ENCODE measurements at regions not wholly inside any gene's neighbourhood (a gene's known extent, or its start where the extent isn't known, plus 50 kb on each side); places are given as distances from the start of the nearest gene placed in this dataset.

GRCh38 chr11:130624971-130625544 lies 176.6 kb downstream of the ADAMTS15 start:
- Histone ChIP-seq H3K36me3 (ENCODE audit: control insufficient read depth, insufficient read depth, low read length) (no peaks in the 10 kb centered on the region), H3K9me3 (ENCODE audit: control insufficient read depth, insufficient read depth, low read depth, low read length) (no peaks in the 10 kb centered on the region), H3K4me3 (ENCODE audit: low read depth in 2 of 2, low read length in 2 of 2) (no peak overlapping the region), H3K27me3 (ENCODE audit: control insufficient read depth, insufficient read depth, low read length) (no peaks in the 10 kb centered on the region), H3K27ac (ENCODE audit: low read length) (peak overlapping the region; percentile 64; the same call in 1 of the 2 replicates), H3K4me1 (ENCODE audit: control insufficient read depth, insufficient read depth, low read length) (peaks cover 9% of the 10 kb centered on the region; the same call in 1 of the 2 replicates)
- no TSS peak for BruUV-seq (replicated peaks)
- in situ Hi-C loops (cut with HindIII; ENCODE audit: low pct_unique_long_range_greater_than_20kb, low sequenced_read_pairs) = no loop called here
- ATAC-seq = no peak
- CTCF ChIA-PET = no interaction called here
- TF ChIP-seq SIN3A (IDR thresholded peaks at IDR 0.05; ENCODE audit: borderline replicate concordance, insufficient read depth, low read depth, low read length) = no peak
- TF ChIP-seq CTCF (IDR thresholded peaks at IDR 0.05) = no peak
- TF ChIP-seq REST (IDR thresholded peaks at IDR 0.05; ENCODE audit: insufficient read depth in 1 of 2, low read depth in 2 of 2, low read length in 1 of 2) = no peak
- TF ChIP-seq TCF7L2 (IDR thresholded peaks at IDR 0.05; ENCODE audit: low read depth, low read length) = no peak
- no peak for TF ChIP-seq POLR2AphosphoS5 (IDR thresholded peaks at IDR 0.05; ENCODE audit: low read depth, low read length)
- intact Hi-C loops (cut with micrococcal nuclease; ENCODE audit: unreplicated experiment) = no loop called here
- no peak for DNase-seq (ENCODE audit: low read depth, low spot score)
- POLR2A ChIA-PET = no interaction called here

- Histone ChIP-seq H3K4me3 (ENCODE audit: low read depth in 2 of 2, low read length in 2 of 2) (no peak overlapping the region), H3K4me1 (ENCODE audit: control insufficient read depth, insufficient read depth, low read length) (peaks cover 9% of the 10 kb centered on the region; the same call in 1 of the 2 replicates), H3K36me3 (ENCODE audit: control insufficient read depth, insufficient read depth, low read length) (no peaks in the 10 kb centered on the region), H3K27me3 (ENCODE audit: control insufficient read depth, insufficient read depth, low read length) (no peaks in the 10 kb centered on the region), H3K27ac (ENCODE audit: low read length) (peak overlapping the region; percentile 36; the same call in 1 of the 2 replicates), H3K9me3 (ENCODE audit: control insufficient read depth, insufficient read depth, low read depth, low read length) (no peaks in the 10 kb centered on the region)
- no peak for DNase-seq (ENCODE audit: low read depth, low spot score)
- CTCF ChIA-PET = no interaction called here
- in situ Hi-C loops (cut with HindIII; ENCODE audit: low pct_unique_long_range_greater_than_20kb, low sequenced_read_pairs) (no loop called here), intact Hi-C loops (cut with micrococcal nuclease; ENCODE audit: unreplicated experiment) (no loop called here)
- POLR2A ChIA-PET = no interaction called here
- ATAC-seq = no peak
- TF ChIP-seq TCF7L2 (IDR thresholded peaks at IDR 0.05; ENCODE audit: low read depth, low read length) (no peak), SIN3A (IDR thresholded peaks at IDR 0.05; ENCODE audit: borderline replicate concordance, insufficient read depth, low read depth, low read length) (no peak), CTCF (IDR thresholded peaks at IDR 0.05) (no peak), POLR2AphosphoS5 (IDR thresholded peaks at IDR 0.05; ENCODE audit: low read depth, low read length) (no peak), REST (IDR thresholded peaks at IDR 0.05; ENCODE audit: insufficient read depth in 1 of 2, low read depth in 2 of 2, low read length in 1 of 2) (no peak)
- BruUV-seq (replicated peaks) = no TSS peak
Measured at GRCh38 chr11:130625578-130626306, 177.3 kb downstream of the ADAMTS15 start.

Data from Panc1 (cell line).